ENCODE measurements at regions not wholly inside any gene's neighbourhood (a gene's known extent, or its start where the extent isn't known, plus 50 kb on each side); places are given as distances from the start of the nearest gene placed in this dataset.

DNA sequence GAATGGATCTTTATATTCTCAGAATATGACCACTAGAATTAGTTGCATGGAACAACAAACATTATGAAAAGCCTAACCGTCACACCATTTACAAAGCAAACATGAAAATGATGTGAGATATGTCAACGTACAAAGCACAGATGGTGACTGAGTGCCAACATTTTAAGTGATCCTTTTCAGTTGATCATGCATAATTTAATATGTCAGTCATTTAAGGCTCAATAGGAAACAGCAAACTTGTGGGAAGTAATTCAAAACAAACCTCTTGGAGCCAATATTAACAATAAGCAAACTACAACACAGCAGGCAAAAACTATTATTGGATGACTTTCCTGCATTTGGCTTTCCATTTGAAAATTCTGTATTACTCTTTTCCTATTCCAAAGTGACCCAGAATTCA, 277.6 kb downstream of the SLITRK6 start:
- H4K91ac ChIP-seq (ENCODE audit: insufficient read depth, low read depth, low read length), result no peak overlapping the region
- H3K56ac ChIP-seq (ENCODE audit: extremely low read depth, insufficient read depth, low read length), result no peak overlapping the region
- no peak for TF ChIP-seq MXI1 (IDR thresholded peaks at IDR 0.05; ENCODE audit: borderline replicate concordance, low read depth, low read length)
- no peak overlapping the region for H2BK5ac ChIP-seq (ENCODE audit: low read depth, low read length, poor library complexity, severe bottlenecking)
- no peak overlapping the region for H2AFZ ChIP-seq (replicated peaks; ENCODE audit: low read length, poor library complexity)
- no peak for DNase-seq
- H4K8ac ChIP-seq (ENCODE audit: low read depth in 2 of 2, low read length in 2 of 2), result no peak overlapping the region
- dilution Hi-C loops (cut with HindIII; ENCODE audit: low sequenced_read_pairs, unreplicated experiment), result no loop called here
- H3K18ac ChIP-seq (ENCODE audit: low read depth, low read length), result peak overlapping the region; percentile 57
- WGBS, 2 experiments (ENCODE audit: extremely low coverage in 2 of 2, insufficient read length in 1 of 2), result no CpG with 5 or more reads among the region's 2 CpGs
- BruUV-seq (replicated peaks), result no TSS peak
- H3K4ac ChIP-seq (ENCODE audit: low read depth, low read length), result no peak overlapping the region
- no peak overlapping the region for H4K5ac ChIP-seq (ENCODE audit: low read depth, low read length)
- no peak overlapping the region for H3K23ac ChIP-seq (ENCODE audit: low read depth, low read length)
- no peaks in the 10 kb centered on the region for H3K79me1 ChIP-seq (ENCODE audit: low read depth in 1 of 2, low read length in 2 of 2)
- H3K4me1 ChIP-seq (ENCODE audit: control insufficient read depth, insufficient read depth, low read length), result peaks cover 2% of the 10 kb centered on the region; the same call in 1 of the 2 replicates
- H2AK9ac ChIP-seq (replicated peaks; ENCODE audit: low read depth, low read length, poor library complexity), result no peak overlapping the region
- in situ Hi-C loops (cut with MboI; ENCODE audit: low sequenced_read_pairs), result no loop called here
- no peaks in the 10 kb centered on the region for H3K9me3 ChIP-seq (ENCODE audit: control insufficient read depth, insufficient read depth, low read length)
- no peaks in the 10 kb centered on the region for H3K36me3 ChIP-seq (ENCODE audit: control insufficient read depth, insufficient read depth, low read length)
- H3K27ac ChIP-seq (ENCODE audit: insufficient read depth, low read length), result no peak overlapping the region
- no peak overlapping the region for H2BK15ac ChIP-seq (ENCODE audit: low read depth, low read length)
- no peak overlapping the region for H3K14ac ChIP-seq (replicated peaks; ENCODE audit: low read depth, low read length)
- no peak overlapping the region for H3K4me3 ChIP-seq (ENCODE audit: insufficient read depth, low read depth, low read length)
- H3K9ac ChIP-seq (ENCODE audit: low read depth, low read length), result no peak overlapping the region
- no peak overlapping the region for H3K4me2 ChIP-seq (ENCODE audit: low read depth, low read length)
- H2BK20ac ChIP-seq (ENCODE audit: low read depth, low read length), result no peak overlapping the region
- H3K27me3 ChIP-seq (ENCODE audit: control insufficient read depth, insufficient read depth, low read length), result no peaks in the 10 kb centered on the region
- H2AK5ac ChIP-seq (ENCODE audit: low read depth, low read length), result no peak overlapping the region
- ATAC-seq (ENCODE audit: low read depth), result no peak
- intact Hi-C loops (cut with micrococcal nuclease), result no loop called here
- no peak overlapping the region for H2BK120ac ChIP-seq (ENCODE audit: low read depth, low read length)
- POLR2A ChIA-PET (ENCODE audit: unreplicated experiment), result no interaction called here
- CTCF ChIA-PET, result no interaction called here
- no peaks in the 10 kb centered on the region for H4K20me1 ChIP-seq (ENCODE audit: insufficient read depth, low read length)
- H3K9me1 ChIP-seq (ENCODE audit: insufficient read depth, low read length), result no peaks in the 10 kb centered on the region

Data from IMR-90 (cell line).